ENCODE measurements at regions not wholly inside any gene's neighbourhood (a gene's known extent, or its start where the extent isn't known, plus 50 kb on each side); places are given as distances from the start of the nearest gene placed in this dataset.

DNA sequence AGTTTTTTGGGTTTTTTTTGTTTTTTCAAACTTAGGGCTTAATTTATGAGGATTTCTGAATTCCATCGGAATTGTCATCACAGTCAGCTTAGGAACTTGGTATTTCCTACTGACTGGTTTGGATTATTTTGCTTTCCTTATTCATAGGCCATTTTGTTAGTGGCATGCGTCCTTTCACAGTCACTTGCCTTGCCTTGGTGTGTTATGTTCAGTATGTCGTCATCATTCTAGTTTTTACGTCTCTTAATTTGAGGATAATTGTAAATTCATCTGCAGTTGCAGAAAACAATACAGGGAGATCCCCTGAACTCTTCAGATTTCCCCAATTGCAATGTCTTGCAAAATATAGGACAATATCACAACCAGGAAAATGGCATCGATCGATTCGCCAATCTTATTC lies 485.3 kb downstream of the CBLN2 start:
- no peak for DNase-seq

DNA sequence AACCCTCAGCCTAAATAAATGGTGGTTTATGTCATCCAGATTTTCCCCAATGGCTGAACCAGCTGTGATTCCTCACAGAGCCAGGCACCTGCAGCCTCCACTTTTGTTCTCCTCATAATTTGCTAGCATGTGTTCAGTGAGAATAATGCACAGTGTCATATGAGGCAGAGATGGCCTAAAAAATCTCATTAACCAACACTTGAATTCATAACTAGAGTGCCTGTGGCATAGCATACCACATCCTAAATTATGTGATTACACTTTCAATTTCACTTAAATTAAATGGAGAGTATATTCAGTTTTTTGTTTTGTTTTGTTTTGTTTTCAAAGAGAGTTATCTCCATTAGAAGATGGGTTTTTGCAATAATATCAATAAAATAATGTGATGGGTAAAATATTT lies 488.0 kb downstream of the CBLN2 start:
- no peak for DNase-seq

GRCh38 chr18:72041313-72042032 lies 502.7 kb downstream of the CBLN2 start:
- DNase-seq, result no peak

DNA sequence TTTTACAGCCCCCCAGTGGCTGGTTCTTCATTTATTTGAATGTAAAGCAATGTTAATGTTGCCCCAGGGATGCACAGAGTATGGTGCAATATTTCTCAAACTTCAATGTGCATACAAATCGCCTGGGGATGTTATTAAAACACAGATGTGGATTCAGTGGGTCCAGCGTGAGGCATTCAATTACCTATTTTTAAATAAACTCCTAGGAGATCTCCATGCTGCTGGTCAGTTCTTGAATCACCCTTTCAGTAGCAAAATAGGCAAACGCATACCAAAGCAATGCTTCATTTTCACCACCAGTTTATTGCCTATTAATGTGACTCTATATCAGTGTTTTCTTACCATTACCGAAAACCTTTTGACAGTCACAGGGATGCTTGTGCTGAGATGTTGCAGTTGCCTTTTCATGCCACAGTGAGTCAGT lies 530.7 kb downstream of the CBLN2 start:
- DNase-seq, result no peak

- no peak for DNase-seq
Observed at GRCh38 chr18:71998547-71999097, 545.5 kb downstream of the CBLN2 start.

DNA sequence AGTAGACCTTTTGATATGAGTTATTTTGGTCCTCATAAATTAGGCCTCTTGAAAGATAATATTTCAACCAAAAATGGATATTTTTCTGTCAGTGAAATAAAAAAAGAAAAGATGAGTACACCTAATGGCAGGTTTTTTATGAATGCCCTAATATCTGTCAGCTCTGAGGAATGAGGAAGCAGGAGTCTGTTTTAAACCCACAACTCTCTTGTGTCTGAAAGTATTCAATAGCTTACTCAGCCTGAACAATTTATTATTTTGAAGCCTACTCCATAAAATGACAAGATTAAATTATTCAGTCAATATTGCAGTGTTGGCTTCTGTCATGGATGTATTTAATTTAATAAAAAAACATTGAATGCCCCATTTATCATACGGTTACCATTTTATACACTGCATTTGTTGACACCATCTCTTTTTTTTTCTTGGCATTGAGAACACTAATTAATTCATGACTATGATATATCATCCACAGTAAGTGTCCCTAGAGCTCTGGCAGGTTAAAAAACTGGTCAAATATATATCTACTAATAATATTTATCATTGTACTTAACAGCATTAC lies 548.2 kb downstream of the CBLN2 start:
- peak; percentile 5 for DNase-seq

GRCh38 chr18:71994273-71994672 lies 549.9 kb downstream of the CBLN2 start:
- DNase-seq, result no peak

DNA sequence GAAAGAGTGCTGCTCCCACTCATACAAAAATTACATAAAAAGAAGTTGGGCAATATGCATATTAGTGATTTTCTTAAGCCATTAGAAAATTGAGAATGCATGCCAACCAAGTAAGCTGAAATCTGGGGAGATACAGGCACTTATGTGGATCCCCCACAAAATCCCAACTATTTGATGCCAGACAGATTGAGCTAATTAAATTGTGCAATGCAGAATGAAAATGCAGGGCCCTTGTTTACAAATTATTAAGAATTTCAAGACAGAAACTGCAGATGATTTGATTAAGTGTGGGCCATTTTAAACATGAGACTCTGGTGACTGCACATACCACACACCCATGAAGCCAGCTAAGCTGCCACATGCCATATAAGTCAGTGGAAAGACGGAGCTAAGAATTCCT lies 554.5 kb downstream of the CBLN2 start:
- DNase-seq, result no peak

- peak; percentile 3 for DNase-seq
Observed at GRCh38 chr18:71986351-71987050, 557.6 kb downstream of the CBLN2 start.

DNA sequence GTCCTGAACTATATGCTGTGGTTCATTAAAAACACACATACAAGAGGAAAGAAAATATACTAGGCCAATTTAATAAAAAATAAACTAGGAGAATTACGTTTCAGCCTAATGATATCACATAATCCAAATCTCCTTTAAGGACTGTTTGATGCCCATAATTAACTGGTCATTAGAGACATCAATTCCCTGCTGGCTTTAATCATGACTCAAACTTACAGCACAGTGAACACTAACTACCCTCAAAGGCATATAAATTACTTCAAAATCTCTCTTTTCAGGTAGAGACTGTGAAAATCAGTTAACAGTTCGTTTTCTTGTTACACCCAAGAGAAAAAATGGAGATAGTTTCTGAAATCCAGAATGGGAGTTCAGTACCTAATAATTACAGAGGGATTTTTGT lies 567.4 kb downstream of the CBLN2 start:
- DNase-seq, result no peak

- no peak for DNase-seq
Observed at GRCh38 chr18:71966791-71967190, 577.4 kb downstream of the CBLN2 start.

- DNase-seq, result no peak
Observed at GRCh38 chr18:71958605-71959004, 585.5 kb downstream of the CBLN2 start.

GRCh38 chr18:71951001-71951400 lies 593.1 kb downstream of the CBLN2 start:
- DNase-seq, result no peak

DNA sequence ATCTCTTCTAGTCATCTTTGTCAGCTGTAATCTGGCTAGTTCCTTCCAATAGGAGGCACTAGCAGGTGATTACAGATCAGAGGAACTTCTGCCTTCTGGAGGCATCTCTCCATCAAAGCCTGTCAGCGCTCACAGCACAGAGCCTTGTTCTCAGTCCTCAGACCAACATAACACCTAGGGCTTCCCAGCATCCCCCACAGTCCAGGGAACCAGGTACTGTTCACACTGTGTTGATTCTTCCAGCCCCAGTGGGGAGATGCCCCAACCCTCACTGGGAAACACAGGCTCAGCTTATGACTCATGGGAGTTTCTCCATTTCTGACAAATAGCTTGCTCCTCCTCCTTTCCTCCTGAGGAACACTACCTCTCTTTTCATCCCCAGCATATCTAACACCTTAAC lies 601.7 kb downstream of the CBLN2 start:
- peak; percentile 2 for DNase-seq

DNA sequence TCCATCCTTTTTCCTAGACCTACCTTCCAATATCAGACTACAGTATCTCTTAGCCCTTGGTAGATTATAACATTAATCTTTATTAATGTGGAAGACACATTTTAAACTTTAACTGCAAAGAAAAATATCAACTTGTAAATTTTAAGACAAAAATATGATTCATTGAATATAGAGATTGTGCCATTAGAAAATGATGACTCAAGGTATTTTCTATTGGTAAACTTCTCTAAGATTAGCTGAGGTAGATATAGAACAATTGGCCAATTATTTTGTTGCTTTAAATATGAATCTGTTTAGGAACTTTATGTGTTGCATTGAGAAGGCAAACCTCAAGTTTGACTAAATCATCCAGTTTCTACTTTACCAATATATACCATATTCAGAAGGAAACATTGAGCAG lies 604.7 kb downstream of the CBLN2 start:
- DNase-seq, result no peak

- no peak for DNase-seq
Observed at GRCh38 chr18:71936744-71937143, 607.4 kb downstream of the CBLN2 start.

DNA sequence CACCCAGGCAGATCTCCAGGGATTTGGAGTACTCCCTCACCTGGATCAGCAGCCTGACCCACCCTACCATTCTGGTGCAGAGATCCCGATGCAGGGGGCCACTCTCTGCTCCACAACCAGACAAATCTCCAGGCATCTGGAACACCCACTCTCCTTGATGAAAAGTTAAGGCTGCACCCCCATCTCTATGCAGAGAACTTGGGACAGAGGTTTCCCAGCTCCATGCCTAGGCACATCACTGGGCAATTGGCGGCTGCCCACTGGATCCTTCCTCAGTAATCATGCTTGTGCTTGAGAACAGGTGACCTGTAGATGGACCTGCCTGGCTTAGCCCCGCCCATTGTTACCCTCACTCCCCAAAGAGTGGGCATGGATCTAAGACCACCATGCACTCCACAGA lies 624.9 kb downstream of the CBLN2 start:
- no peak for DNase-seq

DNA sequence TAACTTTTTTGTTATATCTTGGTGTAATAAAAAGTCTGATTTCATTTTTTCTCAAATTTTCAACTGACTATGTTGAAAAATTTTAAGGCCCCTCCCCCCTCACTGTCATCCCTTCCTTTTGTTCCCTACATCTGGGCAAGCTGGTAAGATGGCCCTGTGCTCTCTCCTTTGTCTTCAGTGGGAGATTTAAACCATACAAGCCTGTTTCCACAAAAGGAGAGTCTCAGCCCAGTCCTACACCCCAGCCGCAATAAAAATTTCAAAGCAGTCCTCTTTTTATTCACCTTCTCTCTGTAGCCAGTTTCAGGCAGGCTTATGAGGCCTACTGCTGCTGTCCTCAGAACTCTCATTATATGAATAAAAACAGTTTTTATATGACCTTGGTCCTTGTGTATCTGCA lies 630.5 kb downstream of the CBLN2 start:
- DNase-seq, result no peak

- DNase-seq, result no peak
Observed at GRCh38 chr18:71902482-71902881, 641.7 kb downstream of the CBLN2 start.

DNA sequence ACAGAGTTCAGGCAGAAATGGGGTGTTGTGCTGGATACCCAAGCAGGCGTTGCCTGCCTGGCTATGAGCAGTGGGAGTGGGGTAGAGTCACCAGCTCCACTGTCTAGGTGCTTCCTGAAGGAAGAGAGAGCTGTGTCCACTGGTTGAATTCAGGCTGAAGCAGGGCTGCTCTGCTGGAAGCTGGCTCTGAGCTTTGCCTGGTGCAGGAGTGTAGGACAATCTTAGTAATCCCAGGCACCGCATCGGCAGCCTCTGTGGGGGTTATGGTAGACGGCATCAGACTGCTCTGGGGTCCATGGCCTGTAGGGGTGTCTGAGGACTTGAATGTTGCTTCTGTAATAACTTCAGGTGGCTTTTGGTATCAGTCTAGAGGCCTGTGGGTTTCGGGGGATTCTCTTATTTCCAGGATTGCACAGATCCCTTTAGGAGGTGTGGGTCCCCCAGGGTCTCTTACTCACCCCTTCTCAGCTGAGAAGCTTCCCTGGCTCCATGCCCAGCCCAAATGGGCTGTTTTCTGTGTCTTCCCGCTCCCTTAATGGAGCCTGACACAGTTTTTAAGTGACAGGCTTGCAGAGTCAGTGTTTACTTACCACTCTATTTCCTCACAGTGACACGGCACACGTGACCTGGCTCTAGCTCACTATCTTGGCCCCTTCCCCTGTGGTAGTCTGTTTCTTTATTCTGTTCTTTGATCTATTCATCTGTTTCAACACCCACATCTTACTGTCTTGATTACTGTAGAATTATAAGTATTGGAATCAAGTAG lies 644.3 kb downstream of the CBLN2 start:
- DNase-seq, result no peak

DNA sequence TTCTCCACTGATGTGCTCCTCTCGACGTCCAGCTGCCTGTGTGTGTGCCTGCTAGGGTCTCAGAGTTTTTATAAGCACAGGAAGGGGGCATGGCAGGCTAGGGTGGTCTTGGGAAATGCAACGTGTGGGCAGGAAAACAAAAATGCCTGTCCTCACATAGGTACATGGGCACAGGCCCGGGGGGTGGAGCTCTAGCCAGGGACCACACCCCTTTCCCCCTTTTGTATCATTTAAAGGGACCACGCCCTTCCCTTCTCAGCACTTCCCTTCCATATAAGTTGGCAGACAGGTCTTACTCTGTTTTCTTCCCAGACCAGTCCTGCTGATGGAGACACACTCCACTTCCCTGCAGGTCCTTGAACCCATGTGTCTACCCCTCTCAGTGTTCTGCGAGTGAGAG lies 645.0 kb downstream of the CBLN2 start:
- DNase-seq, result no peak

GRCh38 chr18:71887509-71887908 lies 656.6 kb downstream of the CBLN2 start:
- DNase-seq, result no peak

DNA sequence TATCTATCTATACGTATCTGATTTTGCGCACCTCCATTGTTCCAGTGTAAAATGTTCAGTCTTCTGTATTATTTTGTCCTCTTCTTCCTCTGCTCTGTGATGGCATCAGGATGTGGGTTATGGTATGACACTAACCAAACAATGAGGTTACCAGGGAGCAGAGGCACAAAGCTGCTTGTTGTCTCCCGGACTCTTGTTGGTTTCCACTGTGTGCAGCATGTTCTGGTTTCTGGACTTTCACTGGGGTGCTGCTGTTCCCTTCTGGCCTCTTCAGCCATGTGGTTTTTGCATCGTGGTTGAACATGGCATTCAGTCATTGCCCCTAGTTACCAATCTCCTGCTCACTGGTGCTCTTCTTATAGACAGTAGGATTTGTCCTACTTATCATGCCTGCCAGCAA lies 665.9 kb downstream of the CBLN2 start:
- DNase-seq, result no peak

All from NCI-H226 (cell line).